NCI-H2227 (cell line): ENCODE measurements at regions not wholly inside any gene's neighbourhood (a gene's known extent, or its start where the extent isn't known, plus 50 kb on each side); places are given as distances from the start of the nearest gene placed in this dataset.
A peak's percentile ranks its signal among the peaks of the same experiment; 100 is the strongest.
"Not testable (repeated sequence)": the region's sequence is repeated elsewhere in the genome, so short reads cannot be mapped to it uniquely, and the experiment has no call there.

Experiments used
- DNase-seq: peaks from one replicate; lab custom pipeline; 2025; ENCODE audit not compliant: unreplicated experiment; lab: John Stamatoyannopoulos, UW

- no peak for DNase-seq
Measured at GRCh38 chr4:104890598-104891275, 255.9 kb upstream of the TET2 start.

DNA sequence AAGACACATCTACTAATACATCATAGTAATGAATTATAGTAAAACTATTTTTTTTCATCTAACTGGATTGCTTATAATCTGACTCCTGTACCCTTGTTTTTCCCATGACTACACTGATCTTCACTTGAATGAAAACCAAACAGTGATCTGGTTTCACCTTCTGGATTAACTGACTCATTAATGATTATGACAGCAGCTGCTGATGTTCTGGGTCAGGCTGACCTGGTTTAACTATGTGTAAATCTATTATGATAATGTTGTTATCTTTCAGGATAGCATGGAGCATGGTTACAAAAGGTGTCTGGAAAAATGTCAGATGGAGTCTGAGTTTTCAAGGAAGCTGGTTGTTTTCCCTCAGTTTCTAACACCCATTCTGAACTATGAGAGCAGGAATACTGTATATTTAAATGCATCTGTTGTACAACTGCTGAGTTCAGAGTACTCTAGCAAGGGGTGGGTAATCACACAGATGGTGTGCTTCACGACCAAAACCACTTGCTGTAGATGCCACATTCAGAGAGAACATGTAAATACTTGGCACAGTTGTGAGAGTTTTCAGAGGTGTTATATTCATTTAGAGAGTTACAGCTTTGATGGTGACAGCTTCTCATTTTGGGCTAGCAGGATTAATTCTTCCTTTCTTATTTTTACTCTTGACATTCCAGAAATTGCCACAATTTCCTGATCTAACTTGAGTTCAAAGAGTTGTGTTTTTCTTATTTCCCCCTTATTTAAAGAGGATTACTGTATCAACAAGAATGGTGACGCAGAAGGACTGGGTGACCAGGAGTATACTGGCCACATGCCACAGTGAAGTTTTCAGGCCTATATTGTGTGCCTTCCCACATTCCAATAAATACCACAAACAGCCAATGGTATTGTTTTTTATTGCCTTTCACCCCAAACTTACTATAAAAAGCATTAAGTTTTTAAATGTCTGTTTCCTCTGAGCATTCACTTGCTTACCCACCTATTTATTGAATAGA is 249.7 kb upstream of the TET2 start:
- DNase-seq = no peak

- DNase-seq = no peak
Measured at GRCh38 chr4:104899863-104900262, 246.8 kb upstream of the TET2 start.

DNA sequence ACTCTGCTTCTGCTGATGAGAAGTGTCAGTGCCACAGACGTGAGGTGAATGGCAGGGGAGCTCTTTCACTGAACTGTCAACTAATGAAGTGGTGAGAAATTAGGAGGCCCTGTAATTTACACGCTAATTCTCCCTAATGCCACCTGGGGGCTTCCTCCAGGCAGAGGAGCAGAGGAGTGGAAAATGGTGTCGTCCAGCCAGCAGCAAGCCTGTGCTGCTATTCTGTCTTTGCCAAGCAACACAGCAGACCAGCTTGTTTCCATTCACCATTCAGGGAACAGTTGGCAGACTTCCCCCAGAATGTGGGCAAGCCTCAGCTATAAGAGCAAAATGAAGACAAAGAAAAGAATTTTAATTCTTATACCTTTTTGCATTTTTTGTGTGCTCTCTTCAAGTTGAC is 245.2 kb upstream of the TET2 start:
- peak; percentile 13 for DNase-seq

- no peak for DNase-seq
Measured at GRCh38 chr4:104901961-104902605, 244.6 kb upstream of the TET2 start.

- no peak for DNase-seq
Measured at GRCh38 chr4:104905065-104905464, 241.6 kb upstream of the TET2 start.

- DNase-seq = no peak
Measured at GRCh38 chr4:104905546-104905945, 241.1 kb upstream of the TET2 start.

DNA sequence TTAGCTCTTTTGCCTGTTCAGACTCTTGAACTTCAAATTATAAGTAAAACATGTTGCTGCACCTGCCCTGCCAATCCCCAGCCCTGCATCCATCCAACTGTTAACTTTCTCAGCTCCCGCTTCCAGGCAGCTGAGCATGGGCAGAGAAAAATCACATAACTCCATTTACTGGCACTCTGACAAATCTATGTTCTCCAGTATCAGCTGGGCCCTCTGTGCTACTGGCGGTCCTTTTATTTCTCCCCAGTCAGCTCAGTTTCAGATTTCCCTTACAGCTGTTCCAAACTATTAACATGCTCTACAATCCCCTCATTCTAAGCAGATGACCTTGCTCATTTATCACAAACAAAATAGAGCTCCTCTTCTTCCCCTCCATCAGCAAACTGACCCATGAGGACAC is 240.4 kb upstream of the TET2 start:
- DNase-seq = peak; percentile 21

DNA sequence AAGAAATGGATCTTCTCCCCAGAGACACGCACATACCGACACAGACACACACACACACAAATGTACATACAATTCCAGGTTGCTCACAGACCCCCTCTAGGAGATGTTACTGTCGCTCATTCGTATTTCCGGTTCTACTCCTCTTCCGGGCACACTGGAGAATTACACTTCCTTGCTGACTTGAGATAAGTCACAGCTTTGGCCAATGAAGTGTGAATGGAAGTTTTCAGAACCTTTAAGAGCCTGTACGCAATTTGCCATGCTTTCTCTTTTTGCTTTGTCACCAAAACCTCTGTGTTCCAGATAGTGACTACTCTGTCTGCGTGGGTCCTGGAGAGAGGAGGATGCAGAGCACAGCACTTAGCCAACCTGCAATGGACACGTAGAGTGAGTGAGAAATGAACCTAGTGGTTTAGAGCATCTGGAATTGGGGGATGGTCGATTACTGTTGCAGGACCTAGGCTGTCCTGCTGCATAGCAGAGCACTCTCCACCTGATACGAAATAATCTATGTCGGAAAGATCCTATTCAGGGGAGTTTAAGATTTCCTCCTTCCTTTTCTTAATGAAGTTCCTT is 239.5 kb upstream of the TET2 start:
- peak; percentile 62 for DNase-seq

GRCh38 chr4:104907991-104908390 is 238.7 kb upstream of the TET2 start:
- DNase-seq = no peak

GRCh38 chr4:104909376-104909775 is 237.3 kb upstream of the TET2 start:
- DNase-seq = no peak

DNA sequence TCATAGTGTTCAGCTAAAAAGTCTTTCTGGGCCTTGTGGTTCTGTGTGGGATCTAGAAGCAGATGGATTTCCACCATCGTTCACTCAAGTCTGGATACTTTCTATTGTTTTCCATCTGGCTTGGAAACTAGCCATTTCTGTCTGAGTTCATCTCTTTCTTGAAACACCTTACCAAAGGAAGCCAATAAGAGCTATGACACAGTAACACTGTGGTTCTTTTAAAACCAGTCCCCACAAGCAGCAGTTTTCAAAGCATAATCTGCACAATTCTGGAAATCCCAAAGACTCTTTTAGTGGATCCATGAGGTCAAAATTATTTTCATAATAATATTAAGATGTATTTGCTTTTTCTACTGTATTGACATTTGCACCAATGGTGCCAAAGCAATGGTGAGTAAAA is 234.2 kb upstream of the TET2 start:
- DNase-seq = no peak

GRCh38 chr4:104915373-104915772 is 231.3 kb upstream of the TET2 start:
- DNase-seq = no peak

DNA sequence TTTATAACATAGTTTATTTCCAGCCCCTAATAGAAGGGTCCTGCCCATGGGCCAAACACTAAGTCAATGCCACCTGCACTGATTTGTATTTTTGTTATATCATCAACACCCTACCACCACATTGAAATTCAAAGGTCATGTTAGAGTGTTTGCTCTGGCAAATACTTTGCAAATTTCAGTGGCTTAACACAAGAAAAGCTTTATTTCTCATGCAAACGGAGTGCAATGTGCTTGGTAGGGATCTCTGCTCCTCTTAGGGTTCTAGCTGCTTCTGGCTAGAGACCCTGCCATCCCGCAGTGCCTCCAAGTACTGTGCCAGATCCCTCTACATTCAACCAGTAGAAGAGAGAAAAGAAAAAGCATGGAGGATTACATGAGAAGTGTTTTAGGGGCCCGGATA is 230.8 kb upstream of the TET2 start:
- no peak for DNase-seq

- no peak for DNase-seq
Measured at GRCh38 chr4:104919406-104919805, 227.3 kb upstream of the TET2 start.

DNA sequence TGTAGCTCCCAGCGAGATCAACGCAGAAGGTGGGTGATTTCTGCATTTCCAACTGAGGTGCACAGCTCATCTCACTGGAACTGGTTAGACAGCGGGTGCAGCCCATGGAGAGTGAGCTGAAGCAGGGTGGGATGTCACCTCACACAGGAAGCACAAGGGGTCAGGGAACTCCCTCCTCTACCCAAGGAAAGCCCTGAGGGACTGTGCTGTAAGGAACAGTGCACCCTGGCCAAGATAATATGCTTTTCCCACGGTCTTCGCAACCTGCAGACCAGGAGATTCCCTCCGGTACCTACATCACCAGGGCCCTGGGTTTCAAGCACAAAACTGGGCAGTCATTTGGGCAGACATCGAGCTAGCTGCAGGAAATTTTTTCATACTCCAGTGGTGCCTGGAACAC is 216.4 kb upstream of the TET2 start:
- DNase-seq = no peak

GRCh38 chr4:104930745-104931736 is 215.6 kb upstream of the TET2 start:
- not testable (repeated sequence) for DNase-seq

DNA sequence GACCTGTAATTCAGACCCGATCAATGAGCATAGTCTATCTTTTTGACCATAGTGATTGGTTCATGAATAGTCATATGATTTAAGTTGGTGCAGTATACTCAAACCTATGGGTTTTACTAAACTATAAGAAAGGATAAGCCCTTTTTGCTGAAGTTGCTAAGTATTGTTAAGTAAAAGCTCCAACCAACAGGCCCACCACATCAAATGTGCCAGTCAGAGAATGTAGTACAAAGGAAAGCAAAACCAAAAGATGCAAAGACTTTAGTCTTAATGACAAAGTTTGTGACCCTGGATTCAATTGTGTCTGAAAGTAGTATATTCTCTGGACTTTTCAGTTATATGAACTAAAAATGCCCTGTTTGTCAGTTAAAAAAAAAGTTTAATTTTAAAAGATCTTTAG is 208.1 kb upstream of the TET2 start:
- DNase-seq = no peak

DNA sequence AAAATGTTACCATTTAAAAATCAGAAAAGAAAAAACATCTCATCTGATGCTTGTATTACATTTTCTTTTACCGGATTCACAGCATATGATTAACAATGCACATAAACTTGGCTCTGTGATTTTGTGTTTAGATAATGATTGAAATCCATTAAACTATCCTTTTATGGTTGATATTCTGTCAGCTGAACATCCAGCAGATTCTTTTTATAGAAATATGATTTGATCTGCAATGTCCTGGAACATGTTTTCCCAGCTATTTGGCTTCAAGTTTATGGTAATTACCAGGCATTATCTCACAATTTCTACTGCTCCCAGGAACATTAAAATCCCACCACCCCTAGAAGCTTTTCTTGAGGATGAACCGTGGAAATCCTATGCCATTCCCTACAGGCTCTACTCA is 205.7 kb upstream of the TET2 start:
- no peak for DNase-seq

DNA sequence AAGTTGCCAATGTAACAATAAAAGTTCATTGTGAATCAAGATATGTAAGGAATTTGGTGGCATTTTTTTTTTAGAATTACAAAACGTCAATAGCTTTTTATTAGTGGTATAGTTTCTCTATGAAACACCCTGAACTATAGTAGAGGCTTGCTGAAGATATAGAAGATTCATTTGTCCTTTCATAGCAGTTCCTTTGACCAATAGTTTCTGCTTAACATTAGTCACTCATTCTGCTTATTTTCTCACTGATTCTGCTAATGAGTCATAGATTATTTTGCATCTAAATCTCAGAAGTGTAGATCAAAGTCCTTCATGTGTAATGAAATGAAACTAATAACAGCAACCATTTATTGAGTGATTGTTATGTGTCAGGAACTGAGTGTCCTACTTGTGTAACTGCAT is 205.0 kb upstream of the TET2 start:
- DNase-seq = no peak
